K562 (cell line): ENCODE measurements at regions not wholly inside any gene's neighbourhood (a gene's known extent, or its start where the extent isn't known, plus 50 kb on each side); places are given as distances from the start of the nearest gene placed in this dataset.

Source experiments
- ATAC-seq: fragments of 200-7000 bp; cut with Tn5 transposase; 3 replicates; pipeline ENCODE4 v1.9.1; 2020; ENCODE audit warnings: moderate library complexity
- BruUV-seq: library from RNA; stranded (reverse); fragments of 400-500 nt; replicated peaks from 2 replicates; lab custom pipeline; 2021; lab: Mats Ljungman, UMichigan
- CTCF ChIA-PET: fragments of 300-600 bp; formaldehyde crosslinking; extraction: SDS; loops from one replicate; lab custom pipeline; 2021; ENCODE audit warnings: low intra/inter-chr PET ratio; lab: Yijun Ruan, JAX
- POLR2A ChIA-PET: fragments of 300-600, 350-650 bp; sonication (Branson Sonifier 250); formaldehyde crosslinking; extraction: SDS; loops from one replicate; lab custom pipeline; 2021; ENCODE audit warnings: antibody characterized with exemption, inconsistent platforms; lab: Yijun Ruan, JAX
- DNase-seq, 4 experiments: peaks; one replicate each; pipeline versions ENCODE4 v3.0.0 to v3.0.0-alpha.2; 2011 to 2018; ENCODE audit warnings: low spot score in 3 of 4, mixed read lengths in 3 of 4; ENCODE audit errors: extremely low read depth in 1 of 4
- FAIRE-seq: peaks from 2 replicates; lab custom pipeline; 2011; peaks lifted over from hg19 to GRCh38; lab: Jason Lieb, UNC
- H2AFZ ChIP-seq: 2 replicates; pipeline ENCODE4 v1.6.0; 2011; ENCODE audit warnings: low read depth, low read length, control low read depth, inconsistent platforms
- H3K27ac ChIP-seq: fragments of 200-600 bp; 3 replicates; pipeline ENCODE4 v1.8.0; 2011; ENCODE audit warnings: low read depth, mild to moderate bottlenecking, control low read depth, inconsistent platforms, low read length, moderate library complexity, mixed read lengths; ENCODE audit errors: extremely low read depth
- H3K27me3 ChIP-seq, 2 experiments: fragments of 300-600 bp in 1 of 2; 2 replicates in 1 of 2; 3 replicates in 1 of 2; pipeline versions ENCODE4 v1.6.0 to v1.8.0; 2011; ENCODE audit warnings: inconsistent platforms in 2 of 2, low read length in 2 of 2, mild to moderate bottlenecking in 1 of 2, mixed read lengths in 1 of 2, moderate library complexity in 1 of 2; ENCODE audit not compliant: control insufficient read depth in 2 of 2, insufficient read depth in 2 of 2
- H3K36me3 ChIP-seq: fragments of 300-600 bp; 3 replicates; pipeline ENCODE4 v1.8.0; 2011; ENCODE audit warnings: mild to moderate bottlenecking, low read length, inconsistent platforms; ENCODE audit not compliant: control insufficient read depth, insufficient read depth
- H3K4me1 ChIP-seq, 2 experiments: fragments of 200-600 bp in 1 of 2; replicated peaks in 1 of 2; 2 replicates in 1 of 2; 3 replicates in 1 of 2; pipeline versions ENCODE4 v1.5.1 to v1.8.0; 2011; ENCODE audit warnings: inconsistent platforms in 2 of 2, low read length in 2 of 2, mild to moderate bottlenecking in 1 of 2, mixed read lengths in 1 of 2, moderate library complexity in 1 of 2; ENCODE audit not compliant: control insufficient read depth in 2 of 2, insufficient read depth in 2 of 2
- H3K4me2 ChIP-seq: 2 replicates; pipeline ENCODE4 v1.6.1; 2011; ENCODE audit warnings: low read length, control low read depth, inconsistent platforms, mixed read lengths; ENCODE audit not compliant: insufficient read depth
- H3K4me3 ChIP-seq: fragments of 200-600 bp; sonication (generic), shearing (Covaris generic); 2 replicates; pipeline ENCODE4 v1.5.1; 2016; ENCODE audit warnings: control low read depth, inconsistent platforms
- H3K79me2 ChIP-seq: fragments of 200-600 bp; 3 replicates; pipeline ENCODE4 v1.8.0; 2011; ENCODE audit warnings: low read length, inconsistent platforms; ENCODE audit not compliant: control insufficient read depth, insufficient read depth
- H3K9ac ChIP-seq, 2 experiments: 2 replicates each; pipeline versions ENCODE4 v1.6.0 to v1.6.1; 2011; ENCODE audit warnings: low read depth in 2 of 2, low read length in 2 of 2, control low read depth in 1 of 2, inconsistent platforms in 1 of 2, mild to moderate bottlenecking in 1 of 2, mixed read lengths in 1 of 2; ENCODE audit not compliant: insufficient read depth in 1 of 2
- H3K9me1 ChIP-seq: one replicate; pipeline ENCODE4 v1.6.0; 2011; ENCODE audit warnings: inconsistent platforms, mild to moderate bottlenecking, low read length, moderate library complexity; ENCODE audit not compliant: control insufficient read depth, insufficient read depth
- H3K9me3 ChIP-seq: replicated peaks from 2 replicates; pipeline ENCODE4 v1.5.1; 2011; ENCODE audit warnings: low read depth, low read length, inconsistent platforms; ENCODE audit not compliant: control insufficient read depth, insufficient read depth
- H4K20me1 ChIP-seq: replicated peaks from 2 replicates; pipeline ENCODE4 v1.6.1; 2011; ENCODE audit warnings: low read length, inconsistent platforms, mixed read lengths; ENCODE audit not compliant: control insufficient read depth, insufficient read depth
- BACH1 ChIP-seq: fragments of 200-800 bp; sonication (Bioruptor generic); IDR thresholded peaks from 2 replicates; pipeline ENCODE4 v1.6.1; 2016; ENCODE audit warnings: missing genetic modification characterization, missing compliant biosample characterization
- BCLAF1 ChIP-seq, 2 experiments: fragments of 450-650 bp in 1 of 2; IDR thresholded peaks; 2 replicates each; pipeline ENCODE4 v1.6.1; 2011 to 2017; ENCODE audit warnings: low read depth in 2 of 2, antibody characterized with exemption in 1 of 2, borderline replicate concordance in 1 of 2, low read length in 1 of 2, mild to moderate bottlenecking in 1 of 2, mixed read lengths in 1 of 2; ENCODE audit not compliant: control insufficient read depth in 1 of 2
- CHCHD3 ChIP-seq: fragments of 250-450 bp; sonication (Bioruptor Pico); IDR thresholded peaks from 2 replicates; pipeline ENCODE4 v2.1.2; 2022; ENCODE audit warnings: mild to moderate bottlenecking
- ETS2 ChIP-seq: IDR thresholded peaks from 2 replicates; pipeline ENCODE4 v1.6.1; 2016; ENCODE audit warnings: borderline replicate concordance, missing genetic modification characterization, mild to moderate bottlenecking, moderate library complexity, missing compliant biosample characterization; ENCODE audit not compliant: poor library complexity, severe bottlenecking
- HDAC3 ChIP-seq: fragments of 450-650 bp; IDR thresholded peaks from 2 replicates; pipeline ENCODE4 v1.6.1; 2018; ENCODE audit warnings: borderline replicate concordance, mild to moderate bottlenecking, moderate library complexity; ENCODE audit not compliant: partially characterized antibody
- MCM2 ChIP-seq: fragments of 450-650 bp; IDR thresholded peaks from 2 replicates; pipeline ENCODE4 v1.6.1; 2017; ENCODE audit warnings: low read depth, mild to moderate bottlenecking
- MCM5 ChIP-seq: fragments of 450-650 bp; IDR thresholded peaks from 2 replicates; pipeline ENCODE4 v1.6.1; 2016; ENCODE audit warnings: low read depth
- NR2F6 ChIP-seq: fragments of 450-650 bp; formaldehyde crosslinking; IDR thresholded peaks from 2 replicates; pipeline ENCODE4 v1.4.0; 2020; ENCODE audit warnings: mild to moderate bottlenecking
- RNF219 ChIP-seq: fragments of 250-450 bp; sonication (Bioruptor Pico); IDR thresholded peaks from 2 replicates; pipeline ENCODE4 v1.5.0; 2022; ENCODE audit warnings: mild to moderate bottlenecking
- SRSF1 ChIP-seq: fragments of 200-400 bp; formaldehyde crosslinking; IDR thresholded peaks from 2 replicates; pipeline ENCODE4 v1.6.1; 2017; ENCODE audit warnings: mild to moderate bottlenecking, low read depth, low read length, moderate library complexity
- STAT5A ChIP-seq: IDR thresholded peaks from 2 replicates; pipeline ENCODE4 v1.6.1; 2012; ENCODE audit warnings: low read length, inconsistent platforms, borderline replicate concordance
- ZNF12 ChIP-seq: sonication (generic); formaldehyde crosslinking; IDR thresholded peaks from 2 replicates; pipeline ENCODE4 v1.4.0; 2020; ENCODE audit warnings: mild to moderate bottlenecking, missing genetic modification reagents
- ZNF140 ChIP-seq: fragments of 250-450 bp; sonication (Bioruptor Pico); IDR thresholded peaks from 2 replicates; pipeline ENCODE4 v1.8.0; 2021; ENCODE audit warnings: moderate library complexity, mild to moderate bottlenecking, inconsistent platforms
- WGBS: fragments of 100-300 bp; shearing (Covaris generic); methylation state at CpG from one replicate; pipeline ENCODE4 v1.1.6; 2016; ENCODE audit warnings: low coverage, mixed read lengths; ENCODE audit not compliant: insufficient coverage; ENCODE audit errors: missing lambda C conversion rate; 5-methylcytosine and 5-hydroxymethylcytosine counted together
- in situ Hi-C: fragments of 300-500 bp; cut with MboI; formaldehyde crosslinking; loops from 4 replicates; pipeline ENCODE4 v1.15.0; 2018; ENCODE audit warnings: inconsistent platforms, mixed read lengths
- intact Hi-C: fragments of 100-400 bp; cut with micrococcal nuclease; formaldehyde crosslinking; loops from 2 replicates; pipeline ENCODE4 v1.14.2; 2022

- Histone ChIP-seq H3K9me3 (no peaks in the 10 kb centered on the region), H3K27me3 (peaks cover 0 to 24% of the 10 kb centered on the region in 2 experiments; a peak in 3 of 5 replicates), H4K20me1 (peaks cover 6% of the 10 kb centered on the region; the same call in 1 of the 2 replicates), H3K36me3 (no peaks in the 10 kb centered on the region), H3K4me1 (peaks cover 0 to 6% of the 10 kb centered on the region in 2 experiments; a peak in 2 of 5 replicates), H3K4me2 (no peak overlapping the region), H3K9ac (no peak overlapping the region), H3K79me2 (no peaks in the 10 kb centered on the region), H3K27ac (no peak overlapping the region), H3K9me1 (no peaks in the 10 kb centered on the region), H3K4me3 (no peak overlapping the region), H2AFZ (no peak overlapping the region)
- POLR2A ChIA-PET = no interaction called here
- FAIRE-seq (no peak), DNase-seq (no peak), ATAC-seq (no peak)
- BruUV-seq = no TSS peak
- in situ Hi-C loops (no loop called here), intact Hi-C loops (no loop called here)
- 0% methylated on average over 12 of the region's 12 CpGs for WGBS
- CTCF ChIA-PET = no interaction called here
- TF ChIP-seq STAT5A (no peak), ETS2 (no peak), BCLAF1 (IDR thresholded peaks at IDR 0.05; ENCODE audit: borderline replicate concordance in 1 of 2, control insufficient read depth in 1 of 2, low read depth in 2 of 2, low read length in 1 of 2) (no peak), NR2F6 (CRISPR knock-in tag) (no peak), ZNF12 (CRISPR knock-in tag) (no peak), MCM2 (no peak), HDAC3 (no peak), BACH1 (tag) (no peak), SRSF1 (no peak), RNF219 (no peak), CHCHD3 (CRISPR knock-in tag) (no peak), MCM5 (no peak), ZNF140 (no peak)
Observed at GRCh38 chr15:89421219-89421618, 75.2 kb downstream of the RHCG start.
